OCI-LY1 (cell line): ENCODE measurements at regions not wholly inside any gene's neighbourhood (a gene's known extent, or its start where the extent isn't known, plus 50 kb on each side); places are given as distances from the start of the nearest gene placed in this dataset.

ENCODE experiments used
- CTCF ChIP-seq: fragments of 200-600 bp; sonication (generic), shearing (Covaris generic); IDR thresholded peaks from 2 replicates; pipeline ENCODE4 v1.5.1; 2017; ENCODE audit warnings: mild to moderate bottlenecking, antibody characterized with exemption, low read length, moderate library complexity, mixed read lengths
- EZH2 ChIP-seq: fragments of 200-600 bp; sonication (generic), shearing (Covaris generic); IDR thresholded peaks from 2 replicates; pipeline ENCODE4 v1.8.0; 2017; ENCODE audit warnings: borderline replicate concordance, mixed run types, mild to moderate bottlenecking, antibody characterized with exemption, low read length, moderate library complexity, mixed read lengths

GRCh38 chr2:143840601-143841000, 679.3 kb downstream of the ZEB2 start:
- TF ChIP-seq CTCF: no peak
- no peak for TF ChIP-seq EZH2
